MCF 10A (cell line): ENCODE measurements at regions not wholly inside any gene's neighbourhood (a gene's known extent, or its start where the extent isn't known, plus 50 kb on each side); places are given as distances from the start of the nearest gene placed in this dataset.

Experiments used
- BruUV-seq: library from RNA; stranded (reverse); fragments of 400-500 nt; replicated peaks from 2 replicates; lab custom pipeline; 2021; lab: Mats Ljungman, UMichigan
- CTCF ChIA-PET: fragments of 300-600 bp; sonication (Branson Sonifier 250); formaldehyde crosslinking; extraction: SDS; loops from one replicate; lab custom pipeline; 2021; ENCODE audit warnings: antibody characterized with exemption, inconsistent platforms; lab: Yijun Ruan, JAX
- POLR2A ChIA-PET: fragments of 300-600, 350-650 bp; sonication (Branson Sonifier 250); formaldehyde crosslinking; extraction: SDS; loops from one replicate; lab custom pipeline; 2020; ENCODE audit warnings: antibody characterized with exemption, inconsistent platforms; lab: Yijun Ruan, JAX
- DNase-seq: peaks from one replicate; pipeline ENCODE4 v3.0.0-alpha.2; 2018; ENCODE audit not compliant: unreplicated experiment
- H3K27ac Mint-ChIP-seq: one replicate; pipeline ENCODE4 v1.8.0; 2022; ENCODE audit warnings: mild to moderate bottlenecking, low read depth, mixed read lengths; ENCODE audit not compliant: unreplicated experiment
- H3K27me3 Mint-ChIP-seq: one replicate; pipeline ENCODE4 v1.8.0; 2022; ENCODE audit warnings: mixed read lengths; ENCODE audit not compliant: insufficient read depth, unreplicated experiment
- H3K36me3 Mint-ChIP-seq: one replicate; pipeline ENCODE4 v1.8.0; 2022; ENCODE audit warnings: mild to moderate bottlenecking, moderate library complexity, mixed read lengths; ENCODE audit not compliant: insufficient read depth, unreplicated experiment
- H3K4me1 Mint-ChIP-seq: one replicate; pipeline ENCODE4 v1.8.0; 2022; ENCODE audit warnings: mixed read lengths; ENCODE audit not compliant: insufficient read depth, unreplicated experiment
- H3K4me3 Mint-ChIP-seq: one replicate; pipeline ENCODE4 v1.8.0; 2022; ENCODE audit warnings: mild to moderate bottlenecking, moderate library complexity, mixed read lengths; ENCODE audit not compliant: unreplicated experiment
- H3K9me3 Mint-ChIP-seq: one replicate; pipeline ENCODE4 v1.8.0; 2022; ENCODE audit warnings: mixed read lengths; ENCODE audit not compliant: unreplicated experiment
- intact Hi-C: fragments of 100-400 bp; cut with micrococcal nuclease; formaldehyde crosslinking; loops from 2 replicates; pipeline ENCODE4 v1.14.1; 2022
- TF ChIP-seq, protein P1 (sequence below): fragments of 200-600 bp; IDR thresholded peaks from one replicate; pipeline ENCODE4 v1.8.0; 2022; ENCODE audit warnings: antibody characterized with exemption, mild to moderate bottlenecking; ENCODE audit not compliant: unreplicated experiment

DNA sequence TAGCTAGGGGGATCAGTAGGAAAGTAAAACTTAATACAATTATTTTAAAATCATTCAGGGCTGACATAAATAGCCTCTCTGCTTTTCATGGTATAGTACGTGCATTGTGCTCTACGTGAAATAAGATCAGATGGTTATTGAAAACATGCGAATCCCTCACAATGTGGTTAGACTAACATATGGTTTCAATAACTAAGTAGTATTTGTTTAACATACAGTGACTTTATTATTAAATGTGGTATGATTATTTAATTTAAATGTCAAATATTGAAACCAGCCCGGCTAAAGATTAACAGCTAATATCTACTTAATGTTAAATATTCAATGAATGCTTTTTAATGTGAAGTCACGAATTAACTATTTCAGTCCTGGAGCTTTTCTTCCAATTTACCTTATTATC, 473.9 kb upstream of the THBS1 start:
- DNase-seq, result no peak
- TF ChIP-seq, protein P1, sequence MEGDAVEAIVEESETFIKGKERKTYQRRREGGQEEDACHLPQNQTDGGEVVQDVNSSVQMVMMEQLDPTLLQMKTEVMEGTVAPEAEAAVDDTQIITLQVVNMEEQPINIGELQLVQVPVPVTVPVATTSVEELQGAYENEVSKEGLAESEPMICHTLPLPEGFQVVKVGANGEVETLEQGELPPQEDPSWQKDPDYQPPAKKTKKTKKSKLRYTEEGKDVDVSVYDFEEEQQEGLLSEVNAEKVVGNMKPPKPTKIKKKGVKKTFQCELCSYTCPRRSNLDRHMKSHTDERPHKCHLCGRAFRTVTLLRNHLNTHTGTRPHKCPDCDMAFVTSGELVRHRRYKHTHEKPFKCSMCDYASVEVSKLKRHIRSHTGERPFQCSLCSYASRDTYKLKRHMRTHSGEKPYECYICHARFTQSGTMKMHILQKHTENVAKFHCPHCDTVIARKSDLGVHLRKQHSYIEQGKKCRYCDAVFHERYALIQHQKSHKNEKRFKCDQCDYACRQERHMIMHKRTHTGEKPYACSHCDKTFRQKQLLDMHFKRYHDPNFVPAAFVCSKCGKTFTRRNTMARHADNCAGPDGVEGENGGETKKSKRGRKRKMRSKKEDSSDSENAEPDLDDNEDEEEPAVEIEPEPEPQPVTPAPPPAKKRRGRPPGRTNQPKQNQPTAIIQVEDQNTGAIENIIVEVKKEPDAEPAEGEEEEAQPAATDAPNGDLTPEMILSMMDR, result no peak
- intact Hi-C loops, result no loop called here
- POLR2A ChIA-PET, result interaction anchor here (0.5 to 0.9 kb wide), 2 partner anchors 12 to 27 kb away, joined by 3 read pairs; no protein-coding TSS in a partner anchor
- BruUV-seq, result no TSS peak
- Mint-ChIP-seq H3K4me3 (no peak overlapping the region), H3K9me3 (no peaks in the 10 kb centered on the region), H3K36me3 (no peaks in the 10 kb centered on the region), H3K27me3 (no peaks in the 10 kb centered on the region), H3K4me1 (no peaks in the 10 kb centered on the region), H3K27ac (no peak overlapping the region)
- CTCF ChIA-PET, result no interaction called here

DNA sequence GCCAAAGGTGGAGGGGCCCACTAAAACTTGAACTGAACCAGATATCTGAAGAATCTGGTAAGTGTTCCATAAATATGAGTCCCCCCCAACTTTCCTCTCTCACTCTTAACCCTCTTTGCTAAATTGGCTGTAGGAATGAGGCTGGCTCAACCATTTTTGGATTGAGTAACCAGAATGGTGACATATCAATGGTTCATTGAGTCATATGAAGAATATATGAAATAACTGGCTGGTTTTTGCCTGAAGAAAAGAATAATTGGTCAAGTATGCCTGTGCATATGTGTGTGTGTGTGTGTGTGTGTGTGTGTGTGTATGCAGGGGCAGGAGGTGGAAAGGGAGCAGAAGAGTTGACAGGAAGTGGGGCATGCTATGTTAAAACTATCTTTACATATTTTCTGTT, 472.9 kb upstream of the THBS1 start:
- Mint-ChIP-seq H3K4me1 (no peaks in the 10 kb centered on the region), H3K27ac (peak overlapping the region; percentile 27), H3K9me3 (no peaks in the 10 kb centered on the region), H3K4me3 (no peak overlapping the region), H3K27me3 (no peaks in the 10 kb centered on the region), H3K36me3 (no peaks in the 10 kb centered on the region)
- TF ChIP-seq, protein P1, result no peak
- intact Hi-C loops, result no loop called here
- CTCF ChIA-PET, result interaction anchor here (2.0 kb wide), 1 partner anchor 8 kb away, joined by 5 read pairs; no protein-coding TSS in a partner anchor
- no TSS peak for BruUV-seq
- DNase-seq, result no peak
- POLR2A ChIA-PET, result interaction anchor here (0.6 kb wide), 1 partner anchor 949 kb away, joined by 5 read pairs; no protein-coding TSS in a partner anchor

DNA sequence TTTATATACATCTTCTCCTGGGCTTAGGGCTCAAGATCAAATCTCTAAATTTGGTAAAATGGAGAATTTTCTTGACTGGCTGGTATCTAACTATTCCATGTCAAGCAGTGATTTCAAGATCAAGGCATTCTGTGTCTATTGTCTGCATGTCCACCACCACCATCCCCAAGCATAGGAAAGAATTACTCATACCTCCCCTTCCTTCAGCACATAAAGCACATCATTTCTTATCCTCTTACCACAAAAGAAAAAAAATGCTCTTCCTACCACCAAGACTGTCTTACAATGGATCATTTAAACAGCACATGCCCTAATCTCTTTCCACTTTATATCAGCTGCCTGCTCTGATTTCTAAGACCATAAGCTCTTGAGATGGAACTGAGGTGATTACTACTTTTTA, 470.5 kb upstream of the THBS1 start:
- Mint-ChIP-seq H3K4me3 (no peak overlapping the region), H3K27me3 (no peaks in the 10 kb centered on the region), H3K4me1 (no peaks in the 10 kb centered on the region), H3K9me3 (no peaks in the 10 kb centered on the region), H3K27ac (no peak overlapping the region), H3K36me3 (no peaks in the 10 kb centered on the region)
- no peak for DNase-seq
- intact Hi-C loops, result no loop called here
- BruUV-seq, result no TSS peak
- POLR2A ChIA-PET, result no interaction called here
- CTCF ChIA-PET, result interaction anchor here (0.9 kb wide), 1 partner anchor 10 kb away, joined by 3 read pairs; no protein-coding TSS in a partner anchor
- TF ChIP-seq, protein P1, result no peak

DNA sequence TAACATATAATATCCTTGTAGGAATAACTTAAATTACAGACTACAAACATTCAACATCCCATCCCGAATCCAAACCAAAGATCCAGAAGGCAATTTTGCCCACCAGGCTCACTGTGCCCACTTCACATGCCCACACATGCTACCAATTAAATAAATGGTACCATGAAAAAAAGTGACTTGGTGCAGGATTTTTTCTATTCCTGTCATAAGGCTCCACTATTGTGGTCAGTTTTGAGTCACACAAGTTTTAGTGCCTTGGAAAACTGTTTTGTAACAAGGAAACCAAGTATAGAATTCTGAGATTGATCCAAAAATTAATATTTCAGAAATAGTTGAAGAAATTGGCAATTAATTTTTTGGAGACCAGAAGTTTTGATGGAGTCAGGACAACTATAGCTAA, 470.1 kb upstream of the THBS1 start:
- CTCF ChIA-PET, result interaction anchor here (0.9 kb wide), 1 partner anchor 9 kb away, joined by 3 read pairs; no protein-coding TSS in a partner anchor
- Mint-ChIP-seq H3K27ac (no peak overlapping the region), H3K4me1 (no peaks in the 10 kb centered on the region), H3K27me3 (no peaks in the 10 kb centered on the region), H3K4me3 (no peak overlapping the region), H3K36me3 (no peaks in the 10 kb centered on the region), H3K9me3 (no peaks in the 10 kb centered on the region)
- no peak for DNase-seq
- intact Hi-C loops, result no loop called here
- no TSS peak for BruUV-seq
- POLR2A ChIA-PET, result no interaction called here
- TF ChIP-seq, protein P1, result no peak
